ENCODE measurements at regions not wholly inside any gene's neighbourhood (a gene's known extent, or its start where the extent isn't known, plus 50 kb on each side); places are given as distances from the start of the nearest gene placed in this dataset.

DNA sequence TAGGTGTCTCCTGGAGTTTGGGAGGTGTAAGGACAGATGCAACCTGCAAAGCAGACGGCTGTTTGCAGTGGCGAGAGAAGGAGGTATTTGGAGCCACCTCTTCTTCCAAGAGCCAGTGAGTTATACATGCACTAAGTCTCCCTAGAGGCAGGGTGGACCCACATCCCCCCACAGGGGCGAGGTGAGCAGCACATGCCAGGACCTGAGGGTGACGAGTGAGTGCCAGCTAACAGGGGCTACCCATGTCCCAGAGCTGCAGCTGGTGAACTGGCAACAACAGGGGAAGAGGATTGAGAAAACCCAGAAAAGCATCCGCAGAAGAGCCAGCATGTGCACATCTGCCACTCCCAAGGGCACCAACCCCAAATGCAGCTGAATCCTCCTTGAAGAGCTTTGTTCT is 95.1 kb downstream of the CD83 start:
- no peak for DNase-seq (ENCODE audit: low spot score)
- in situ Hi-C loops (cut with HindIII; ENCODE audit: low sequenced_read_pairs), result no loop called here

DNA sequence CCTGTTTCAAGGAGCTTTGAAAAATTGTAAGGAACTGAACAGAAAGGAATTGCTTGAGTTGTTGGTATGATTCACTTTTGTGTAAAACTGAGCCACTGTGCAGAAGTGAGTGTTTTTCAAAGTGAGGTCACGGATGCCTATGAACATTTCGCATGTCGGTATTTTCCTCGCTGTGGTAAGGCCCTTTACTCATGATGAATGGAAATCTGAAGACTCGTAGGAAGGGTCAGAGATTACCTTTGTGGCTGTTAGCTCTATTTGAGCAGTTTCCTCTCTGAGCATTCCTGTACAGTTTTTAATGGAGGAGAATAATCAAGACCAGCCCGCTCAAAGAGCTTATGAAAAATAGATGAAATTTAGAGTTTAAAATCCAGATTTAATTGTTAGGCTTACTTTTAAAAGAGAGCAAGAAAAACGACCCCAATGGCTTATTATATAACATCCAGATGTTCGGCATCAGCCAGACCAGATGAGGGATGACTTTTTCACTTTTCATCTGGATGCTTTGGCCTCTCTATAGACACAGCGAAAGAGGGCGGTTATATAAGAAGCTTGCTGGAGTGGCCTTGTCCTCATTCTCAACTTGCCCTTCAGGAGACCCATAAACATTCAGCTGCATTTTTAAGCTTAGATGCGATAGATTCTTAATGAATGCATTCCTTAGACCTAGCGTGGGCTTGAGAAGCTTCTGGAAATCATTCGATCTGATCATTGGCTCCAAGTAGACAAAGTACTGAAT is 99.5 kb downstream of the CD83 start:
- DNase-seq (ENCODE audit: low spot score), result no peak
- in situ Hi-C loops (cut with HindIII; ENCODE audit: low sequenced_read_pairs), result no loop called here

GRCh38 chr6:14217728-14218518 is 100.4 kb downstream of the CD83 start:
- in situ Hi-C loops (cut with HindIII; ENCODE audit: low sequenced_read_pairs), result no loop called here
- no peak for DNase-seq (ENCODE audit: low spot score)

GRCh38 chr6:14218519-14218800 is 100.9 kb downstream of the CD83 start:
- DNase-seq (ENCODE audit: low spot score), result no peak
- in situ Hi-C loops (cut with HindIII; ENCODE audit: low sequenced_read_pairs), result no loop called here

GRCh38 chr6:14221564-14222279 is 104.2 kb downstream of the CD83 start:
- no peak for DNase-seq (ENCODE audit: low spot score)
- in situ Hi-C loops (cut with HindIII; ENCODE audit: low sequenced_read_pairs), result no loop called here

- in situ Hi-C loops (cut with HindIII; ENCODE audit: low sequenced_read_pairs), result no loop called here
- DNase-seq (ENCODE audit: low spot score), result peak; percentile 91
These were observed 105.4 kb downstream of the CD83 start for GRCh38 chr6:14222956-14223355.

DNA sequence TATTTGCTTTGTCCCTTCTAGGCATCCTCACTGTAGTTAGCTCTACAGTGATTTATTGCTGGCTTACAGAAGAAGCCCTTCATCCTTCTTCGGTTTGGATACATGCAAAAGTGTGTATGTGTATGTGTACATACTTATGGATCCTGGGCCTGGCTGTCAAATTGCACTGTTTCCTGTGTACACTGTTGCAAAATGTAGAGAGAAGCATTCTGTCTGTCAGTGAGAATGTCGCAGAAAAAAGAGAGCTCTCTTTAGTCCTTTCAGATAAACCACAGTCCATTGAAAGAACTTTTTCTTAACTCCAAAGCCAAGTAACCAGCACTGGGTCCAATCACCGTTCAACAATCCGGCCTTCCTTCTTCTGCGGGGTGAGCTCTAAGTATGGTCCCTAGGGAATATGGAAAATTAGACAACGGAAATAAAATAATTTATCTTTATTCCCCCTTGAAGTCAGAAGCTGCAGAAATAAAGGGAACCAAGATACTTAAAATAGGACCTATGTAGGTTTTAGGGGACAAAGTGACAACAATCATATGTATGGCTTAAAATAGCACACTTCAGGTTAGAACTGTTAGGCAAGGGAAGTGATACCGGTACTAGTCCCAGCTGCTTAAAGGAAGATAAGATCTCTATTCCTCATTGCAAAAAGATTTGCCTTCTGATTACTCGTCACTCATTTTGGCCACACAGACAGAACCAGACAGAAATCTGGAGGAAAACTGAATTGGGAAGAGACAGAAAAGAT is 107.0 kb downstream of the CD83 start:
- in situ Hi-C loops (cut with HindIII; ENCODE audit: low sequenced_read_pairs), result no loop called here

GRCh38 chr6:14226051-14226660 is 108.6 kb downstream of the CD83 start:
- in situ Hi-C loops (cut with HindIII; ENCODE audit: low sequenced_read_pairs), result no loop called here
- DNase-seq (ENCODE audit: low spot score), result no peak

More for the DNA sequence above, 107.0 kb downstream of the CD83 start:
- DNase-seq (ENCODE audit: low spot score), result no peak

DNA sequence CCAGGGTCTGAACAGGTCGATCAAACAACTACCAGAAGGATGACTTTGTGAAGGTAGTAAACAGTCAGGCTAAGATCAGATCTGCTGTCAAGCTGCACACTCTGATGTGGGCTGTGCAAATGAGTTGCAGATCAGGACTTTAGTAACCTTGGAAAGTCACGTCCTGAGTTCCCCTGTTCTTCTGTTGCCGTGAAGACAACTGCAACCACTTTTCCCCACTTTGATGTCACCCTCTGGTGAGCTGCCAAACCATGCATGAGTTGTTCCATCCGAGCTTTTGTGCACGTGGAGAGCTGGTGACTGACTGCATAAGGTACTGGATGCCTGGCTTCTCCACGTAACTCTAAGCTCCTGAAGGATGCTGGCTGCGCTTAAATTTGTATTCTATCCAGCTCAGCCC is 111.0 kb downstream of the CD83 start:
- in situ Hi-C loops (cut with HindIII; ENCODE audit: low sequenced_read_pairs), result no loop called here
- no peak for DNase-seq (ENCODE audit: low spot score)

GRCh38 chr6:14231071-14231483 is 113.5 kb downstream of the CD83 start:
- DNase-seq (ENCODE audit: low spot score), result no peak
- in situ Hi-C loops (cut with HindIII; ENCODE audit: low sequenced_read_pairs), result no loop called here

- DNase-seq (ENCODE audit: low spot score), result peak; percentile 45
- in situ Hi-C loops (cut with HindIII; ENCODE audit: low sequenced_read_pairs), result no loop called here
These were observed 114.1 kb downstream of the CD83 start for GRCh38 chr6:14231501-14232280.

GRCh38 chr6:14232889-14233288 is 115.3 kb downstream of the CD83 start:
- no peak for DNase-seq (ENCODE audit: low spot score)
- in situ Hi-C loops (cut with HindIII; ENCODE audit: low sequenced_read_pairs), result no loop called here

DNA sequence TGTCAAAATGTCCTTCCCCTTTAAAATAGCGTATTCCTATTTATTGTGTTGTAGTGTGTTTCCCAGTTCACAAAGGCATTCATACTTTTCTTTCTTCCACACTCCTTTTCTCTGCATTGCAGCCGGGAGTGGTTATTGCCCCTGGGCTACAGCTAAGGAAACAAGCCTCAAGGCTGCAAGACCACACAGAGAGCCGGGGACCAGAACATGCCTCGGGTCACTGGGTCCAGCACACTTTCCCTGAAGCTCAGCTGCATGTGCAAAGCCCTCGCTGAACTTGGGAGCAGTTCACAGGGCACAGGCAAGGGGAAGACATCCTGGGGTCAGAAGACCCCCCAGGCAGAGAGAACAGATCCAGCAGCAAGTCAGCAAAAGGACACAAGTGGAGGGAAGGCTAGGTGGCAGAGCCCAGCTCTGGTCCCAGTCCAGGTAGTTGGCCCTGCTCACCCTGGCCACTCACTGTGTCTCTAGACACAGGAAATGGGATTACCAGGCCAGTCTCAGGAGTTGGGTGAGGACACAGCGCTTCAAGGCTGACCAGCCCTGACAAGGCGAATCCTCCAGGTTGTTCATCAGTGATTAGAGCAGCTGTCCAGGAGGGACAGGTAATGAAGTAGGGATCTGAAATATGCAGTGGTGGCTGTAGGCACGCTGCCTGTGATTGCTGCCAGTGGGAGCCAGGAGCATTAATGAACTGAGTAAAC is 118.2 kb downstream of the CD83 start:
- in situ Hi-C loops (cut with HindIII; ENCODE audit: low sequenced_read_pairs), result no loop called here
- DNase-seq (ENCODE audit: low spot score), result no peak

- in situ Hi-C loops (cut with HindIII; ENCODE audit: low sequenced_read_pairs), result no loop called here
These were observed 121.5 kb downstream of the CD83 start for GRCh38 chr6:14239097-14239496.

GRCh38 chr6:14240411-14241166 is 123.0 kb downstream of the CD83 start:
- in situ Hi-C loops (cut with HindIII; ENCODE audit: low sequenced_read_pairs), result no loop called here
- no peak for DNase-seq (ENCODE audit: low spot score)

More at GRCh38 chr6:14239097-14239496, 121.5 kb downstream of the CD83 start:
- no peak for DNase-seq (ENCODE audit: low spot score)

- no peak for DNase-seq (ENCODE audit: low spot score)
- in situ Hi-C loops (cut with HindIII; ENCODE audit: low sequenced_read_pairs), result no loop called here
These were observed 123.9 kb downstream of the CD83 start for GRCh38 chr6:14241255-14242070.
